ENCODE measurements at regions not wholly inside any gene's neighbourhood (a gene's known extent, or its start where the extent isn't known, plus 50 kb on each side); places are given as distances from the start of the nearest gene placed in this dataset.

- TF ChIP-seq EZH2 (IDR thresholded peaks at IDR 0.05; ENCODE audit: low read length) (no peak), CTCF (optimal IDR thresholded peaks at IDR 0.05 in 1 of 3, IDR thresholded peaks at IDR 0.05 in 1 of 3, conservative IDR thresholded peaks at IDR 0.05 in 1 of 3; ENCODE audit: extremely low read depth in 1 of 3, insufficient read depth in 2 of 3, low read length in 3 of 3) (no peak)
These were observed 452.3 kb downstream of the CDH11 start for GRCh38 chr16:64669573-64669972.

Measured in keratinocyte (primary cell).